Skin of body (tissue), 1 donor: ENCODE measurements at regions not wholly inside any gene's neighbourhood (a gene's known extent, or its start where the extent isn't known, plus 50 kb on each side); places are given as distances from the start of the nearest gene placed in this dataset.

Source experiments
- DNase-seq: peaks from one replicate; lab custom pipeline; 2025; lab: John Stamatoyannopoulos, UW

GRCh38 chr13:64272681-64273080 lies 2857.0 kb upstream of the PCDH20 start:
- DNase-seq, result no peak

DNA sequence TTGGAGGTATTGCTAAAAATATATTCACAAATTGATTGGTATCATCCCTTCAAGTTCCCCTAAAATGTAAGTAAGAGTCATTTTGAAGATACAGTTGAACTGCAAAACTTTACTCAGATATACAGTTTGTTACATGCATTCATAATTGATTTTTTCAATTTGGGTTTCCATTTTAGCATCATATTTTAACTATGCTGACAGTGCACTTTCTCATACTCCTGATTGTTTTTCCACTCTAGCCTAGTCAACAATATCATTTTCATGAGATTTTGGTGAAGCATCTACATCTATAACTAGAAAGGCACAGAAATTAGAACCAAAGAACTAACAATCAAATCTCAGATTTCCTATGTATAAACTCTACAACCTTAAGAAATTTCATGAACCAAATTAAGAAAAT lies 2850.4 kb upstream of the PCDH20 start:
- DNase-seq, result no peak

GRCh38 chr13:64263285-64263684 lies 2847.6 kb upstream of the PCDH20 start:
- no peak for DNase-seq

DNA sequence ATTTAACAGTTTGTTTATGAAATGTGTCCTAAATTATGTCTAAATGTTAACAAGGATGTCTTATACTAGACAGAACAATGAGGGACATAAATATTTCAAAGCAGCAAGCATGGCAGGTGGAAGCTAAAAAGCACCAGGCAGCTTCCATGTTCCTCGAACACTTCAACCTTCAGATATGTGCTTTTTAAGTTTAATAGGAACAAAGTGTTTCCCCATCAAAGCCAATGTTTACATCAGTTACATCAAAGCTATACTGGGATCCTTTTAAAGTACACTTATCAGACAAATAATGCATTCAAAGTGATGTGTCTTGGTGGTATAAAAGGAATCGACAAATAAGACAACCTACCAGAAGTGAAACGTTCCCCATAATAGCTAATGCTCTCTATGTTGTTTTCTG lies 2841.1 kb upstream of the PCDH20 start:
- no peak for DNase-seq

DNA sequence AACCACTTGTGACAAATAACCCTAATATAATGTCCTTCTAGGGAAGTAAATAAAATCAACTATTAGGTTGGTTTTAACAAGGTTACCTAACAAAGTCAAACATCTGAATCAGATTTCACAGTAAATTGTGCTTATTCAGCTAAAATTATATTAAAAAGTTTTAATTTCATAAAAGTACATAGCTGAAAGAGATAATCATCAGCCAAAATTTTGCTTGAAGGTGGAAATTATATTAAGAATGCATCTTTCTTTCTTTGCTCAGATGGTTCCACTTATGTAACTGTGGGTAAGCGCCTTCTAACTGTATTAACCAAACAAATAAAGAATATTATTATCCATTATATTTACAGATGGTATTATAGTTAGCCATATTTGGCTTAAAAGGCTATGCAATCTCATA lies 2840.3 kb upstream of the PCDH20 start:
- no peak for DNase-seq

DNA sequence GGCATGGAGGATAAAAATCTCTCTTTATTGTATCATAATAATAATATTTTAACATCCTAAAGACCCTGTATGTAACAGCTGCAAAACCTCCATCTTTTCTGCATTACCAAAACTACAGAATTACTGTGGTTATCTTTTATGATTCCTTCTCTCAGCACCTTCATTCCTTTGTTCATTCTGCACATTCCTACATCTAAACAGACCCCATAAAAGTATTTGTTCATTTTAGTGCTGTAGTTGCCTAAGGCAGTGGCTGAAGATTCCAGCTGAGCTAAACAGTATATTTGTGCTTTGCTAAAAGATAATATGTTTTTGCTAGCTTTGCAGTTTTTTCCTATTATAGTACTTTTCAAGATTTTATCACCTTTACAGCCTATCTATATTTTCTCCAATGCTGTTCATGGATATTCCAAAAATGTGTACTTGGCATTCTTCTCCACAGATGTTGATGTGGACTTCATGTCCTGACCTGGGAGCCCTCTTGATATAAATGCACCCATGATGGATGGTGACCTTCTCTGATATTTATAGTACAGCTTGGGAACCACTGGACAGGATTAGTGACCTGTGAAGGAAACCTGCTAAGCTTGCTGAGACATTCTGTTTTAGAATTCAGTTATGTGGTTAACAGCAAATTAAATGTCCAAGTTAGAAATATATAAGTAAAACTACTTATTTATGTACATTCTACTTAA lies 2832.9 kb upstream of the PCDH20 start:
- DNase-seq, result no peak

DNA sequence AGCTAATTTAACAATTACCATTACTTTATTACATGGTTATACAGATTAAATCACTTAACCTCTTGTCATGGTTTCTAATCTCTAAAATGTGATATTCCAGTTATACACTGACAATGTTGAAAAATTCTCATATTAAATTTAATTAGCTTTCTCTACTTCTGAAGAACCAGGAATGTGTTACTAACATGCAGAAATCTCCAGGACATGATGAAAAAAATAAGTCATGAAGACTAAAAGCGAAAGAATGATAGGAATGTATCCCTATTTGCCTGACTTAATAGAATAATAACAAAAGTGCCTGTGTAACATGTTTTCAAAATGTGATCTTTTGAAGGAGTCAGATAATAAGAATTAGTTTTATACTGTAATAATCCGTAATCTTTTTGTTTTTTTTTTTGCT lies 2823.7 kb upstream of the PCDH20 start:
- no peak for DNase-seq

GRCh38 chr13:64234255-64234654 lies 2818.6 kb upstream of the PCDH20 start:
- no peak for DNase-seq

DNA sequence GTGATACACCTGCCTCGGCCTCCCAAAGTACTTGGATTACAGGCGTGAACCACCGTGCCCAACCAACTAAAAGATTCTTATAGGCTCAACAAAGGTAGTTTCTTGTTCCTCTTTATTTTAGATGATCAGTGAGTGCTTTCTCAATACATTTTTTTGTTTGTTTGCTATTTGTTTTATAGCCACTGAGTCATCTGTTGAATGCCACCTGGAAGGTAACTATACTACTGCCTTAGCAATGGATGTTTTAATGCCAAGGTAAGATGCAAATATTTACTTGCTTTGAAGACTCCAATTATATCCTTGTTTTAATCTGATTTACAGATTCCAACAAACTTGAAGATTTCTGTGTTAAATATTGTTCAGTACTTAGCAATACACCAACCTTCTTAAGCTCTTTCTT lies 2807.4 kb upstream of the PCDH20 start:
- DNase-seq, result no peak

GRCh38 chr13:64206430-64207225 lies 2791.0 kb upstream of the PCDH20 start:
- no peak for DNase-seq

DNA sequence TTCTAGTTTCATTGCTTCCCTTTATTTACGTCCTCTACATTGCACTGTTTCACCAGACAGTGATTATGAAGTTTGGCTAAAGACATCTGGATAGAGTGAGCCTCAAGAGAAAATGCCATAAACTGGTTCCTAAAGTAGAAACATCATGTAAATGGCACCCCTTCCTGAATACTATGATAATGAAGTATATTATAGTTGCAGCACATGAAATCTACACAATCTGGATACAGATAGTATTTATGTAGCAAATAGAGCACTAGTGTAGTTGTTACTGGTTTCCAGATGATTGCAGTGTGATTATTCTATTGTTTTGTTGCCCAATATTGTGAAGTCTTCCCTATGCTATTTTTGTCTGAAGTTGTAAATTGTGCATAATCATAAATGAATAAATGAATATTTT lies 2786.9 kb upstream of the PCDH20 start:
- DNase-seq, result no peak

DNA sequence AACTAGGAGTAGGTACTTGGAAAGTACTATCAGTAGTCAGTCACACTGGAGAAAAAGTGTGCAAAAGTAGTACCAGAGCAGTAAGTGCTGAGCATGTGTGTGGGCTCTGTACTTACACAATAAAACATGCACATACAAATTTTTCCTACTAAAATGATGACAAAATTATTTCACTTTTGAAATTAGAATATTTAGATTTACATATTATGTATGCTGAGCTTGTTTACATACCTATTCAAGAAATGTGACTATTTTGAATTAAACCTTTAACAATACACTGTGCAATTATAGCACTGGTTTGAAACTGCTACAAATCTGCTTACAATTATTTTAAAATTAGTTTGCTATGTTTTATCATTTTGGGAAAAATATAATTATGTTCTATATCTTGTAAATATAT lies 2781.6 kb upstream of the PCDH20 start:
- no peak for DNase-seq

DNA sequence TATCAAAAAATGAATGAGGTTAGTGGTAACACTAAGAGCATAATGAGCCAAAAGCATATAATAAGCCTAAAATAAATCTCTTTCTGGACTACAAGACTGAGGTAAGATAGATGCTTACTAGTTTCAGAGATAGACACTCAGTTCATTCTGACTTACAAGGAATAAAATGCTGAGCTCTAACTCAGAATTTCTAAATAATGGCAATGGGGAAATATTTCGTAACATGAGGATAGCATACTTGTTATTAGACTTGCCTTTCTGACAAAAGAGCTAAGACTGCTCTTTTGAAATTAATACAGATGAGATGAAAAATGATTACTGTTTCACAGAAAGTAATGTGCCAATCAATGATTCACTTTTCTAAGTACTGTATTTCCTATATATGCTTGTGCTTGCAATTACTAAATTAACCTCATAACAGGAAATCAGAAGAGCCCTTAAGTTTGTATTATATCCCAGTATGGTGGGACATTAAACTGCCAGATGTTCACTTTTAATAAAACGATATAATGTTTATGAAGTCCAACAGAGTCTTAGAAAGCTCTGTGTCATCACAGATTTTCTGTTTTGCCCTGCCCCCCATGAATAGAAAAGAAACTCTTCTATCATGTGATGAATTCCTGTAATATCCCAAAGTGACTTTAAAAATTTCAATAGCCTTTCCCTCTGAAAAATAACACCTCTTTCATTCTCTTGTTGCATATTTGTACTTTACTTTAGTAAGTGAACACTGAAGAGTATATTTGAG lies 2771.0 kb upstream of the PCDH20 start:
- peak; percentile 1 for DNase-seq

DNA sequence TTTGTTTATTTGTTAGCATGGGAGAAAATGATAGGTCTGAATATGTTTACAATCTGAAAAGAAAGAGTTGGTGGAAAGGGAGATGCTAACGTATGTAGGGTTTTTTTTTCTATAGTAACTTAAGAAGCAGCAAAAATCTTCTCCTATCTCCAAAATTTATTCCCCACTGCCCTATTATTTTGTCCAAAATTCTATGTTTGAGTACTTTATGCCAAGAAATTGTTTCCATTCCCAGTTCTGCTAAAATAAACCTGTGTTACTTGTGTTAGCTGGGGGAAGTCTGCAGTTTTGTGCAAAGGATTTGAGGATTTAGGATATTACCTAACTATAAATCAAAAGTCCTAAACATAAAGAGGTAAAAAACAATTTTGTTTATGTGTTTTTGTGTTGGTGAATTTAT lies 2770.4 kb upstream of the PCDH20 start:
- peak; percentile 2 for DNase-seq

DNA sequence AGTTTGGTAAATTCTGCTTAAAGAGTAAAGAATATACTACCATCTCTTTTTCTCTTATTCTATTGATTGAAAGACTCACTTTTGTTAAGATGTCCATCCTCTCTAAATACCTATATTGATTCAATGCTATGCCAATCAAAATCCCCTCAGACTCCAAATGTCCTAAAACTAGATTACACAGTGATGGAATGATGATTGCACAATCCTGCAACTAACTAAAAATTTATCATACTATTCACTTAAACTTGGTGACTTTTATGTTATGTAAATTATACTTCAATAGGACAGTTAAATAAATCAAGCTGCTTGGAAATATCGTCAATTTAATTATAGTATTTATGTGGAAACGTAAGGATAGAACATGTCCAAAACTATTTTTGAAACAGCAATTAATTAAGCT lies 2765.1 kb upstream of the PCDH20 start:
- DNase-seq, result no peak

DNA sequence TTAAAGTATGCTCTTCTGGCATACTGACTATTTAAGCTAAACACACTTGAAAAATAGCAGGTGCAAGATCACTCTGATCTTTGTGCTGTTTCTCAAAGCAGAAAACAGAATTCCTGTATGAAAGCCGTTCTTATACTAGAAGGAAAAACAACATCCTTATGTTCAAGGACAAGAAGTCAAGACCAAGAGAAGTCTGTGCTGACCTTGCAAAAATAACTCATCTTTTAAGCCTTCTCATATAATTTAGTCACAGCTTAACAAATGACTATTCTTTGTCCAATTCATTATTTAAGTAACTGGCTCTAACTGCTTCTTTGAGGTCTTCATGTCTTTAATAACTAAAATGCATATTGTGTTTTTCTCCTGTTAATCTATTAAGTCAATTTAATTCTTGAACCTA lies 2750.2 kb upstream of the PCDH20 start:
- DNase-seq, result no peak

DNA sequence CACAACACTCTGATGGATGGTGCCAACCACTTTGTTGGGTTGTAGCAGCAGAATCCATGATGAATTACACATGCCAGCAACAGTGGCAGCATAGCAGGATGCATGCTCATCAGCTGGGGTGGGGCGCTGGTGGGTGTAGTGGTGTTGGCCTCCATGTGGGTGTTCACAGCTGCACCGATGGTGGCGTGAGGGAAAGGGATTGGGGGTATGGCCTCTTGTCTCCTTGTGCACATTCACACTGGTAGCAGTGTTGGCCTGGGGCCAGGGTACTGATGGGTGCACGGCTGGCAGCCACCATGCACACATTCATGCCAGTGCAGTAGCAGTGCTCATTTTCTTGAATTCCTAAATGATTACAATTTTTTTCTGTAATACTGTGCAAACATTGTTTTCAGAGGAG lies 2748.8 kb upstream of the PCDH20 start:
- DNase-seq, result no peak

DNA sequence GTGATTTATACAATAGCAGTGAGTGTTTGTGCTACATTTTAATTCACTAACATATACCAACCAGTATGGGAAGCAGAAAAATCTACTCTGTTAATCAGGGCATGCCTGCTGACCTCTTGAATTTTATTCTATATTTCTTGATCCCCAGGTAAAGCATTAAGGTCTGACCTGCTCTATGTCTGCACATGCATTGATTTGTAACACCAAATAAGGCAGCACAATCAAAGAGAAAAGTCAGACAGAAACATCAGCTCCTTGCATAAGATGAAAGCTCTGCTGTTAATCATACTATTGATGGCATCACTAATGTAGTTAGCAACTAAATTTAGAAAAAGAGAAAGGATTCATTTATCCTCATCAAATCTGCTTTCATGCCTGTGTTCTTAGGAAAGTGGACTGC lies 2744.8 kb upstream of the PCDH20 start:
- no peak for DNase-seq

GRCh38 chr13:64158908-64159307 lies 2743.3 kb upstream of the PCDH20 start:
- no peak for DNase-seq

- peak; percentile 0 for DNase-seq
These were observed 2738.9 kb upstream of the PCDH20 start for GRCh38 chr13:64154514-64154913.

GRCh38 chr13:64130600-64130999 lies 2715.0 kb upstream of the PCDH20 start:
- no peak for DNase-seq

GRCh38 chr13:64130171-64130570 lies 2714.5 kb upstream of the PCDH20 start:
- DNase-seq, result no peak

GRCh38 chr13:64127856-64128255 lies 2712.2 kb upstream of the PCDH20 start:
- no peak for DNase-seq
